ENCODE measurements at regions not wholly inside any gene's neighbourhood (a gene's known extent, or its start where the extent isn't known, plus 50 kb on each side); places are given as distances from the start of the nearest gene placed in this dataset.
"Not testable (repeated sequence)": the region's sequence is repeated elsewhere in the genome, so short reads cannot be mapped to it uniquely, and the experiment has no call there.

- no peaks in the 10 kb centered on the region for H3K4me1 ChIP-seq (ENCODE audit: low read length)
- no peak overlapping the region for H2AFZ ChIP-seq (ENCODE audit: low read length)
- no peaks in the 10 kb centered on the region for H3K9me3 ChIP-seq (ENCODE audit: low read length)
- H3K4me2 ChIP-seq (ENCODE audit: low read depth, low read length, poor library complexity, severe bottlenecking), result no peak overlapping the region
- DNase-seq, result no peak
- no peak overlapping the region for H3K27ac ChIP-seq (ENCODE audit: low read length)
- no peaks in the 10 kb centered on the region for H3K27me3 ChIP-seq (ENCODE audit: low read length)
- no peaks in the 10 kb centered on the region for H4K20me1 ChIP-seq (ENCODE audit: insufficient read depth, low read depth, low read length)
- H3K36me3 ChIP-seq (ENCODE audit: insufficient read depth, low read length), result no peaks in the 10 kb centered on the region
- no peaks in the 10 kb centered on the region for H3K9me2 ChIP-seq (replicated peaks; ENCODE audit: insufficient read depth, low read length)
- no peak overlapping the region for H3K4me3 ChIP-seq (ENCODE audit: low read length)
- no peaks in the 10 kb centered on the region for H3K79me2 ChIP-seq (ENCODE audit: low read length)
- no peak overlapping the region for H3K9ac ChIP-seq (ENCODE audit: low read length)
Measured at GRCh38 chr17:12195418-12195817, 174.7 kb downstream of the MAP2K4 start.

GRCh38 chr17:12201294-12201880, 180.7 kb downstream of the MAP2K4 start:
- no peak for DNase-seq
- H2AFZ ChIP-seq (ENCODE audit: low read length), result no peak overlapping the region
- no peak overlapping the region for H3K4me2 ChIP-seq (ENCODE audit: low read depth, low read length, poor library complexity, severe bottlenecking)
- H3K79me2 ChIP-seq (ENCODE audit: low read length), result no peaks in the 10 kb centered on the region
- H3K9ac ChIP-seq (ENCODE audit: low read length), result no peak overlapping the region
- H3K4me3 ChIP-seq (ENCODE audit: low read length), result no peak overlapping the region
- no peaks in the 10 kb centered on the region for H3K9me3 ChIP-seq (ENCODE audit: low read length)
- no peaks in the 10 kb centered on the region for H4K20me1 ChIP-seq (ENCODE audit: insufficient read depth, low read depth, low read length)
- no peaks in the 10 kb centered on the region for H3K27me3 ChIP-seq (ENCODE audit: low read length)
- no peaks in the 10 kb centered on the region for H3K4me1 ChIP-seq (ENCODE audit: low read length)
- no peaks in the 10 kb centered on the region for H3K36me3 ChIP-seq (ENCODE audit: insufficient read depth, low read length)
- no peak overlapping the region for H3K27ac ChIP-seq (ENCODE audit: low read length)
- no peaks in the 10 kb centered on the region for H3K9me2 ChIP-seq (replicated peaks; ENCODE audit: insufficient read depth, low read length)

GRCh38 chr17:12209632-12210191, 189.0 kb downstream of the MAP2K4 start:
- no peak for DNase-seq
- Histone ChIP-seq H3K27ac (ENCODE audit: low read length) (no peak overlapping the region), H3K9me2 (replicated peaks; ENCODE audit: insufficient read depth, low read length) (no peaks in the 10 kb centered on the region), H2AFZ (ENCODE audit: low read length) (no peak overlapping the region), H3K27me3 (ENCODE audit: low read length) (no peaks in the 10 kb centered on the region), H3K9me3 (ENCODE audit: low read length) (no peaks in the 10 kb centered on the region), H3K4me3 (ENCODE audit: low read length) (no peak overlapping the region), H3K4me1 (ENCODE audit: low read length) (no peaks in the 10 kb centered on the region), H3K36me3 (ENCODE audit: insufficient read depth, low read length) (no peaks in the 10 kb centered on the region), H4K20me1 (ENCODE audit: insufficient read depth, low read depth, low read length) (no peaks in the 10 kb centered on the region), H3K9ac (ENCODE audit: low read length) (no peak overlapping the region), H3K4me2 (ENCODE audit: low read depth, low read length, poor library complexity, severe bottlenecking) (no peak overlapping the region), H3K79me2 (ENCODE audit: low read length) (no peaks in the 10 kb centered on the region)

- not testable (repeated sequence) for H3K4me1 ChIP-seq (ENCODE audit: low read length); H3K27ac ChIP-seq (ENCODE audit: low read length); H3K9me3 ChIP-seq (ENCODE audit: low read length); H3K9me2 ChIP-seq (replicated peaks; ENCODE audit: insufficient read depth, low read length); H3K4me2 ChIP-seq (ENCODE audit: low read depth, low read length, poor library complexity, severe bottlenecking); DNase-seq; H3K27me3 ChIP-seq (ENCODE audit: low read length); H3K9ac ChIP-seq (ENCODE audit: low read length); H3K79me2 ChIP-seq (ENCODE audit: low read length); H2AFZ ChIP-seq (ENCODE audit: low read length); H4K20me1 ChIP-seq (ENCODE audit: insufficient read depth, low read depth, low read length); H3K4me3 ChIP-seq (ENCODE audit: low read length); H3K36me3 ChIP-seq (ENCODE audit: insufficient read depth, low read length)
Measured at GRCh38 chr17:12220714-12221439, 200.2 kb downstream of the MAP2K4 start.

GRCh38 chr17:12222392-12222791, 201.7 kb downstream of the MAP2K4 start:
- no peaks in the 10 kb centered on the region for H3K27me3 ChIP-seq (ENCODE audit: low read length)

GRCh38 chr17:12227547-12227946, 206.9 kb downstream of the MAP2K4 start:
- DNase-seq, result no peak
- no peak overlapping the region for H3K4me2 ChIP-seq (ENCODE audit: low read depth, low read length, poor library complexity, severe bottlenecking)

More at GRCh38 chr17:12222392-12222791, 201.7 kb downstream of the MAP2K4 start:
- H4K20me1 ChIP-seq (ENCODE audit: insufficient read depth, low read depth, low read length), result no peaks in the 10 kb centered on the region
- H3K9me3 ChIP-seq (ENCODE audit: low read length), result no peaks in the 10 kb centered on the region
- H3K36me3 ChIP-seq (ENCODE audit: insufficient read depth, low read length), result no peaks in the 10 kb centered on the region
- H3K27ac ChIP-seq (ENCODE audit: low read length), result no peak overlapping the region
- no peaks in the 10 kb centered on the region for H3K4me1 ChIP-seq (ENCODE audit: low read length)
- H3K9ac ChIP-seq (ENCODE audit: low read length), result no peak overlapping the region
- no peaks in the 10 kb centered on the region for H3K9me2 ChIP-seq (replicated peaks; ENCODE audit: insufficient read depth, low read length)
- DNase-seq, result no peak
- no peaks in the 10 kb centered on the region for H3K79me2 ChIP-seq (ENCODE audit: low read length)
- H2AFZ ChIP-seq (ENCODE audit: low read length), result no peak overlapping the region
- H3K4me3 ChIP-seq (ENCODE audit: low read length), result no peak overlapping the region
- H3K4me2 ChIP-seq (ENCODE audit: low read depth, low read length, poor library complexity, severe bottlenecking), result no peak overlapping the region

GRCh38 chr17:12229335-12229734, 208.7 kb downstream of the MAP2K4 start:
- Histone ChIP-seq H3K9me3 (ENCODE audit: low read length) (no peaks in the 10 kb centered on the region), H2AFZ (ENCODE audit: low read length) (no peak overlapping the region), H3K9ac (ENCODE audit: low read length) (no peak overlapping the region), H3K4me3 (ENCODE audit: low read length) (no peak overlapping the region), H3K9me2 (replicated peaks; ENCODE audit: insufficient read depth, low read length) (no peaks in the 10 kb centered on the region), H4K20me1 (ENCODE audit: insufficient read depth, low read depth, low read length) (no peaks in the 10 kb centered on the region), H3K79me2 (ENCODE audit: low read length) (no peaks in the 10 kb centered on the region), H3K36me3 (ENCODE audit: insufficient read depth, low read length) (no peaks in the 10 kb centered on the region), H3K4me2 (ENCODE audit: low read depth, low read length, poor library complexity, severe bottlenecking) (no peak overlapping the region), H3K4me1 (ENCODE audit: low read length) (no peaks in the 10 kb centered on the region), H3K27ac (ENCODE audit: low read length) (no peak overlapping the region), H3K27me3 (ENCODE audit: low read length) (no peaks in the 10 kb centered on the region)
- DNase-seq, result peak; percentile 19

More at GRCh38 chr17:12227547-12227946, 206.9 kb downstream of the MAP2K4 start:
- no peak overlapping the region for H3K27ac ChIP-seq (ENCODE audit: low read length)
- H3K4me1 ChIP-seq (ENCODE audit: low read length), result no peaks in the 10 kb centered on the region
- no peaks in the 10 kb centered on the region for H3K27me3 ChIP-seq (ENCODE audit: low read length)
- H3K9ac ChIP-seq (ENCODE audit: low read length), result no peak overlapping the region
- no peak overlapping the region for H2AFZ ChIP-seq (ENCODE audit: low read length)
- no peaks in the 10 kb centered on the region for H3K9me3 ChIP-seq (ENCODE audit: low read length)
- no peaks in the 10 kb centered on the region for H3K79me2 ChIP-seq (ENCODE audit: low read length)
- H4K20me1 ChIP-seq (ENCODE audit: insufficient read depth, low read depth, low read length), result no peaks in the 10 kb centered on the region
- H3K36me3 ChIP-seq (ENCODE audit: insufficient read depth, low read length), result no peaks in the 10 kb centered on the region
- H3K4me3 ChIP-seq (ENCODE audit: low read length), result no peak overlapping the region
- no peaks in the 10 kb centered on the region for H3K9me2 ChIP-seq (replicated peaks; ENCODE audit: insufficient read depth, low read length)

- no peaks in the 10 kb centered on the region for H3K9me2 ChIP-seq (replicated peaks; ENCODE audit: insufficient read depth, low read length)
- no peak overlapping the region for H3K9ac ChIP-seq (ENCODE audit: low read length)
- no peak overlapping the region for H3K27ac ChIP-seq (ENCODE audit: low read length)
- no peak overlapping the region for H3K4me2 ChIP-seq (ENCODE audit: low read depth, low read length, poor library complexity, severe bottlenecking)
- no peak overlapping the region for H2AFZ ChIP-seq (ENCODE audit: low read length)
- no peaks in the 10 kb centered on the region for H3K27me3 ChIP-seq (ENCODE audit: low read length)
- no peaks in the 10 kb centered on the region for H4K20me1 ChIP-seq (ENCODE audit: insufficient read depth, low read depth, low read length)
- no peaks in the 10 kb centered on the region for H3K36me3 ChIP-seq (ENCODE audit: insufficient read depth, low read length)
- no peaks in the 10 kb centered on the region for H3K79me2 ChIP-seq (ENCODE audit: low read length)
- no peak overlapping the region for H3K4me3 ChIP-seq (ENCODE audit: low read length)
- no peaks in the 10 kb centered on the region for H3K4me1 ChIP-seq (ENCODE audit: low read length)
- no peaks in the 10 kb centered on the region for H3K9me3 ChIP-seq (ENCODE audit: low read length)
- peak; percentile 29 for DNase-seq
Measured at GRCh38 chr17:12230481-12231354, 210.0 kb downstream of the MAP2K4 start.

Measured in Karpas-422 (cell line).